Stomach (tissue), 4 donors: ENCODE measurements at regions not wholly inside any gene's neighbourhood (a gene's known extent, or its start where the extent isn't known, plus 50 kb on each side); places are given as distances from the start of the nearest gene placed in this dataset.

ENCODE experiments used
- CTCF ChIP-seq, 7 experiments: fragments of 450-650 bp in 4 of 7; fragments of 200-600 bp in 3 of 7; sonication (generic) in 3 of 7; IDR thresholded peaks; one replicate each; pipeline ENCODE4 v1.5.1; 2016 to 2019; ENCODE audit warnings: antibody characterized with exemption in 7 of 7, control low read depth in 2 of 7, mild to moderate bottlenecking in 1 of 7
- POLR2A ChIP-seq, 4 donors: fragments of 450-650 bp; IDR thresholded peaks; one replicate each; pipeline ENCODE4 v1.6.1; 2016; ENCODE audit warnings: antibody characterized with exemption in 4 of 4, control low read depth in 2 of 4, mild to moderate bottlenecking in 1 of 4, moderate library complexity in 1 of 4
- POLR2AphosphoS5 ChIP-seq, 3 donors: sonication (generic); formaldehyde crosslinking; IDR thresholded peaks; one replicate each; pipeline ENCODE4 v1.6.1; 2016; ENCODE audit warnings: antibody characterized with exemption in 3 of 3

DNA sequence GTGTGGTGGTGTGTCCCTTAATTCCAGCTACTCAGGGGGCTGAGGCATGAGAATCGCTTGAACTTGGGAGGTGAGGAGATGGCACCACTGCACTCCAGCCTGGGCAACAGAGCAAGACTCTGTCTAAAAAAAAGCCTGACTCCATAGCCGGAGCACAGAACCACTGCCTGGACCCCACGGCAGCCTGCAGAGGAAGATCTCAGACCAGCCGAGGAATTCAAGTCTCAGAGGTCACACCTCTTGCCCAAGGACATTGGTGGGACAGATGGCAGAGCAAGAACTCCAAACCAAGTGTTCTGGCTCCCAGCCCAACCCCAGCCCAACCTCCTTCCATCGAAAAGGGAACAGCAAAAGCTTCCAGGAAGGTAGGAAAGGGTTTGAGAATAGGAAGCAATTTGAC lies 70.8 kb downstream of the SMIM20 start:
- TF ChIP-seq CTCF (IDR thresholded peaks at IDR 0.05) (no peak), POLR2AphosphoS5 (IDR thresholded peaks at IDR 0.05) (no peak), POLR2A (IDR thresholded peaks at IDR 0.05) (no peak)
